ENCODE measurements at regions not wholly inside any gene's neighbourhood (a gene's known extent, or its start where the extent isn't known, plus 50 kb on each side); places are given as distances from the start of the nearest gene placed in this dataset.

DNA sequence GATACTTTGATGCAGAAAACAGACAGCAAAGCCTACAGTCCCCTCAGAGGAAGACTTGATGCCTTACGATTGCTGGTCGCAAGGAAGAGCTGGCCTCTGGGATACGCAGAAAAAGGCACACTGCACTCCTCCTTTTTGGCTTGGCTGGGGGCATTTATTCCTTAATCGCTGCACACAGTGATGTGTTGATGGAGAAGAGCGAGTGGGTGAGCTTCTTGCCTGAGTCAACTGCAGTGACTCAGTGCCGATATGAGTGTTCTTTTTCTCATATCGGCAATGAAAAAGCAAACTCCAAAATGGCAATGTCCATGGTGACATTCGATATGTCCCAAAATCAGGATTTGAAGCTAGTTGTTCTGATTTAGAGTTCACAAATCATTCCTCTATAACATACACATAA lies 794.8 kb downstream of the HACE1 start:
- FAIRE-seq: no peak
- no peak for DNase-seq (ENCODE audit: insufficient read length)
- no peak for TF ChIP-seq POLR2AphosphoS5 (IDR thresholded peaks at IDR 0.05; ENCODE audit: low read depth, low read length)
- TF ChIP-seq POLR2A (IDR thresholded peaks at IDR 0.05; ENCODE audit: low read depth, low read length): no peak
- TF ChIP-seq TAF1 (IDR thresholded peaks at IDR 0.05; ENCODE audit: borderline replicate concordance, low read depth, low read length): no peak

GRCh38 chr6:104050455-104050854 lies 809.3 kb downstream of the HACE1 start:
- DNase-seq (ENCODE audit: insufficient read length): no peak
- TF ChIP-seq TAF1 (IDR thresholded peaks at IDR 0.05; ENCODE audit: borderline replicate concordance, low read depth, low read length) (no peak), POLR2AphosphoS5 (IDR thresholded peaks at IDR 0.05; ENCODE audit: low read depth, low read length) (no peak), POLR2A (IDR thresholded peaks at IDR 0.05; ENCODE audit: low read depth, low read length) (no peak)
- no peak for FAIRE-seq

DNA sequence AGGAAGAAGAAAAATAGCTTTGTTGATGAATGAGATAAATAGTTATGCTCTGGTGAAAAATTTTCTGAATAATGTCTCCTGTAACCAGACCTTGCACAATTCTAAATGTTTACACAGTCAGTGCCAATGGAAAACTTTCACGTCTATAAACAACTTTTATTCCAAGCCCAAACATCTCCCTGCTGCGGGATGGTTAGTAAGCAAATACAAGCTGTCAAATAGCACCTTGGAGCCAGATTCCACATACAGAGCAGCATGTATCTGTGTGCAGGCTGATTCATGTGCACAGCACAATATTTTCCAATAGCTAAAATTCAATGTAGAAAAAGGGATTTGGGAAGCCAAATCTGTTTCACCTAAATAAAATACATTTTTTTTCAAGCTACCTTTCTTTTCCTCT lies 813.3 kb downstream of the HACE1 start:
- no peak for FAIRE-seq
- DNase-seq (ENCODE audit: insufficient read length): no peak
- TF ChIP-seq POLR2AphosphoS5 (IDR thresholded peaks at IDR 0.05; ENCODE audit: low read depth, low read length) (no peak), POLR2A (IDR thresholded peaks at IDR 0.05; ENCODE audit: low read depth, low read length) (no peak), TAF1 (IDR thresholded peaks at IDR 0.05; ENCODE audit: borderline replicate concordance, low read depth, low read length) (no peak)

DNA sequence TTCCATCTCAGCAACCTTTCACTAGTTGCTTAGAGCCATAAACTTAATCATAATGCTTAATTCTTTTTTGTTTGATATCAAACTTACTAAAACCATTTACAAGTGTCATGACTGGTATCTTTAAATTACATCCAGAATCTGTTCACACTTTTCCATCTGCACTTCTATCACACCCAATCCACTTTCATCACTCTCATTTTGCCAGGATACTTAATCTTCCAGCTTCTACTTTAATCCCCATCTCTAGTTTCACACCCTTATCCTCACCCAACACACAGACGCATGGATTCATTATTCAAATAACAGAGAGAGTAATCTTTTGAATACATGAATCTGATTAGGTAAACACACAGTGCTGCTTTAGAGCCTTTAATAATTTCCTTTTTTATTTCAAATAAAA lies 828.4 kb downstream of the HACE1 start:
- TF ChIP-seq POLR2AphosphoS5 (IDR thresholded peaks at IDR 0.05; ENCODE audit: low read depth, low read length) (no peak), TAF1 (IDR thresholded peaks at IDR 0.05; ENCODE audit: borderline replicate concordance, low read depth, low read length) (no peak), POLR2A (IDR thresholded peaks at IDR 0.05; ENCODE audit: low read depth, low read length) (no peak)
- FAIRE-seq: no peak
- DNase-seq (ENCODE audit: insufficient read length): no peak

DNA sequence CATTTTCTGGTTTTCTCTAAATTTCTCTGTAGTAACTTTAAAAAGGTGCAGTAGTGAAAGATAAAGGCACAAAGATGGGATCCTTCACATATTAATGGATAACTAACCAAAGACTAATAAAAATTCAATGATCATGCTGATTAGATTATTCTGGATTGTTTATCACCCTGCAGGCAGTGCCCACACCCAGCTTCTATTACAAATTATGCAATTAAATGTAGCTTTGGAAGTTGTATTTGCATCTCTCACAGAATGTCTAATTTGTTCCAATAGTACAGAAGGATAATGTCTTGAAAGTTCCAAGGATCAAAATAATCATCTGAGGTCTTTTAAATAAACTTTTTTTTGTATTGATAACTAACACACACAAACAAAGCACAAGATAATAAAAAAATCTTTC lies 837.6 kb downstream of the HACE1 start:
- no peak for DNase-seq (ENCODE audit: insufficient read length)
- FAIRE-seq: no peak
- TF ChIP-seq POLR2A (IDR thresholded peaks at IDR 0.05; ENCODE audit: low read depth, low read length) (no peak), POLR2AphosphoS5 (IDR thresholded peaks at IDR 0.05; ENCODE audit: low read depth, low read length) (no peak), TAF1 (IDR thresholded peaks at IDR 0.05; ENCODE audit: borderline replicate concordance, low read depth, low read length) (no peak)

- FAIRE-seq: no peak
- TF ChIP-seq POLR2A (IDR thresholded peaks at IDR 0.05; ENCODE audit: low read depth, low read length) (no peak), POLR2AphosphoS5 (IDR thresholded peaks at IDR 0.05; ENCODE audit: low read depth, low read length) (no peak)
- DNase-seq (ENCODE audit: insufficient read length): no peak
These were observed 840.5 kb downstream of the HACE1 start for GRCh38 chr6:104019075-104019753.

DNA sequence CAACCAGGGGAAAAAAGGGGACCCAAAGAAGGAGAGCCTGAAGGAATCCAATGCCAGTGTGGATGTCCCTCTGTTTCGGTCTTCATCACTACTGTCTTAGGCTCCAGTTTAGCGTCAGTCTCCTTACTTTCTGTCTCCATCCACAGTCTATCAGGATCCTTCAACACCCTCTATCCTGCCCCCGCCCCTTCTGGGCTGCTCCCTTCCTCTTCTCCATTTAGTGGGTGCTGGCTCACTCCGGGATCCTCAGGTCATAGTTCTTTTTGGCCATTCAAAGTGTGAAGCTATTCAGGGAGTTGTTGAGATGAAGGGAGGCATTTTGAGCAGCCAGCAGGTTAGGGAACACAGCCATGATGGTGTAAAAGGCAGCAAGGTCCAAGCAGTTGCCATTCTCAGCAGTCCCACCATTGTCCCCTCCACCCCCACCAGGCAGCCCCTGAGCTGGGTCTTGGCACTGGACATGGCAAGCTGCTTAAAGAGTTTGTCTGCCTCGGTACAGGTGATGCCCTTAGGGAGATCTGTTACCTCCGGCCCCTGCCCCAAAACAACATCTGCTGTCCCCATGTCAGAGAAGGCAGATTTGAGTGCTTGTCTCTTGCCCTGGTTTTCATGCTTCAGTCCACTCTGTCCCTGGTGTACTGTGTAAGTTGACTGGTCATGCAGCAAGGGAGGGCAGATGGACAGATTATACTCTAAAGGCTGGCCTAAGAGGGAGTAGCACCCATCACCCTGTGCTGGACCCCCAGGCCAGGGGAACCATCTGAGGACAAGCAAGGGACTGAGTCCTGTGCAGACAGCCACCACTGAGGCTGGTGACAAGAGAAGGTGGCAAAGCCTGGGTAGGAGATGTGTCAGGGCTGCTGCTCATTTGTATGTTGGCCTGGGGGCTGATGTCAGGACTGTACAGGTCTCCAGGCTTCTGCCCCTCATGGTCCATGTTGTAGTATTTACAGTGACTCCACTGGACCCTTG lies 842.0 kb downstream of the HACE1 start:
- DNase-seq (ENCODE audit: insufficient read length) (no peak), FAIRE-seq (no peak)
- TF ChIP-seq POLR2AphosphoS5 (IDR thresholded peaks at IDR 0.05; ENCODE audit: low read depth, low read length): no peak
- no peak for TF ChIP-seq POLR2A (IDR thresholded peaks at IDR 0.05; ENCODE audit: low read depth, low read length)
- TF ChIP-seq TAF1 (IDR thresholded peaks at IDR 0.05; ENCODE audit: borderline replicate concordance, low read depth, low read length): no peak

DNA sequence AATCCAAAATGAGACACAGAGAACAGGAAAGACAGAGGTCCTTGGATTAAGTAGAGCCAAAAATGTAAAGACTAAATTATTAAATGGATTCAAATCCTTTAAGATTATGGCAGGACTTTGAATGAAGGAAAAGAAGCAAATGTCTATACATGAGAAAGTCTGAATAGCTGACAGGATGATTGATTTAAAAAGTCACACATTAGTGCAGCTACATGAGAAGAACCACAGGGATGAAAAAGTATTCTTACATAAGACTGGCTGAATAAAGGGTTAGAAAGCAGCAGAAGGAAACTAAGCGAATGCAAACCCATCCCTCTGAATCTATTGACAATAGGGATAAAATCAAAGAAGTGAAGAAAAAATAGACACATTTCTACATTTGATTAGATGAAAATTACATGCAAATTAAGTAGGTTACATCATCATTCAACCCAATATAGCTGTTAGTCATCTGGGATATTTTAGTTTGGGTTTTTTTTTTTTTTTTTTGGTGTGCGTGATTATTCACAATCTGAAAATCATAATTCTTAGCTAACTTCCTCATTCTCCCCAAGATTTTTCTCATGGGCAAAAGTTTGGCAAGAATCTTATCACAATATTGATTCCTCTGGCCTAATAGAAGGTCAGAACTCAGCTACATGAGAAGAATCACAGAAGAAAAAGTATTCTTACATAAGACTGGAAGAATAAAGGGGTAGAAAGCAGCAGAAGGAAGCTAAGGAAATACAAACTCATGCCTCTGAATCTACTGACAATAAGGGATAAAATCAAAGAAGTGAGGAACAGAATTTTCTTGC lies 845.4 kb downstream of the HACE1 start:
- FAIRE-seq: no peak

GRCh38 chr6:104013312-104013971 lies 846.3 kb downstream of the HACE1 start:
- TF ChIP-seq POLR2AphosphoS5 (IDR thresholded peaks at IDR 0.05; ENCODE audit: low read depth, low read length) (no peak), TAF1 (IDR thresholded peaks at IDR 0.05; ENCODE audit: borderline replicate concordance, low read depth, low read length) (no peak), POLR2A (IDR thresholded peaks at IDR 0.05; ENCODE audit: low read depth, low read length) (no peak)
- DNase-seq (ENCODE audit: insufficient read length): no peak
- FAIRE-seq: no peak

More for the DNA sequence above, 845.4 kb downstream of the HACE1 start:
- TF ChIP-seq POLR2AphosphoS5 (IDR thresholded peaks at IDR 0.05; ENCODE audit: low read depth, low read length) (no peak), POLR2A (IDR thresholded peaks at IDR 0.05; ENCODE audit: low read depth, low read length) (no peak), TAF1 (IDR thresholded peaks at IDR 0.05; ENCODE audit: borderline replicate concordance, low read depth, low read length) (no peak)
- DNase-seq (ENCODE audit: insufficient read length): no peak

- TF ChIP-seq TAF1 (IDR thresholded peaks at IDR 0.05; ENCODE audit: borderline replicate concordance, low read depth, low read length): no peak
- no peak for TF ChIP-seq POLR2A (IDR thresholded peaks at IDR 0.05; ENCODE audit: low read depth, low read length)
- no peak for TF ChIP-seq POLR2AphosphoS5 (IDR thresholded peaks at IDR 0.05; ENCODE audit: low read depth, low read length)
- no peak for DNase-seq (ENCODE audit: insufficient read length)
- FAIRE-seq: no peak
These were observed 848.8 kb downstream of the HACE1 start for GRCh38 chr6:104010897-104011296.

Measured in GM12892 (cell line).